ENCODE measurements at regions not wholly inside any gene's neighbourhood (a gene's known extent, or its start where the extent isn't known, plus 50 kb on each side); places are given as distances from the start of the nearest gene placed in this dataset.

GRCh38 chr9:93828331-93829097 lies 126.6 kb downstream of the BARX1 start:
- TF ChIP-seq CTCF (IDR thresholded peaks at IDR 0.05) (no peak), POLR2AphosphoS5 (IDR thresholded peaks at IDR 0.05) (no peak), EP300 (IDR thresholded peaks at IDR 0.05) (no peak)

Measured in gastroesophageal sphincter (tissue), 3 donors.